Glomerular endothelial cell (primary cell): ENCODE measurements at regions not wholly inside any gene's neighbourhood (a gene's known extent, or its start where the extent isn't known, plus 50 kb on each side); places are given as distances from the start of the nearest gene placed in this dataset.
"Not testable (repeated sequence)": the region's sequence is repeated elsewhere in the genome, so short reads cannot be mapped to it uniquely, and the experiment has no call there.

ENCODE experiments used
- DNase-seq: peaks from one replicate; pipeline ENCODE4 v3.0.0-alpha.2; 2011; ENCODE audit warnings: low read depth, low spot score; ENCODE audit errors: extremely low read depth

DNA sequence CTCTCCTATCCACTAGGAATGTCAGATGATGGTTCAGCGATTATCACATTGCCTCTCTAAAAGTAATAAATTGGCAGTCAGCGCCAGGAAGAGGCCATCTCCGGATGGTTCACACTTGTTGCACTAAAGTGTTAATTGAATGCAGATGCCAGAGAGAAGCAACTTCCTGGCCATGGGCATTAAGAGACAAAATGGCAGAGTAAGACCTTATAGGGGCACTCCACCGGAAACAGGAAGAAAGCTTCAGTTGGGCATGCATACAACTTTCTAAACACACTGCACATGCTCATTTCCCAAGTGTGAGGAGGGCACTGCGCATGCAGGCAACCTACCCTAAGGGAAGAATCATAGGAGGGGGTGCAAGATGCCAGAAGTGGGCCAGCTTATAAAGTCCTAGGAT lies 71.7 kb upstream of the AUTS2 start:
- DNase-seq = no peak

GRCh38 chr7:69527706-69528105 lies 70.6 kb upstream of the AUTS2 start:
- DNase-seq = no peak

DNA sequence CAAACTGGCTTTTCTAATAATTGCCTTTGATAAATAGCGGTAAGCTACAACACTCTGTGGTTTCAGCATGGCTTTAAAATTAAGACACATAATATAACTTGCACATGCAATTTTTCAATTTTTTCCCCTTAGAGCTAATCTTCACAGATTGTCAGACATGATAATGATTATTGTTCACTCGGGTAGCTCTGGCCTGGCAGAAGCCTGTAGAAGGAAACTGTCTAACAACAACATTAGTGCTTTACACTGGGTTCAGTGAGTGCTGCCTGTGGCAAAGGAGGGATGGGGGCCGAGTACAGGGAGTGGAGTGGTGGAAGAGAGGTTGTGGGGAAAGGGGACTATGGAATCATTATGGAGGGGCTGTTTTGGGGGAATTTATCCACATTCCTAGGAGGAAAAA lies 67.2 kb upstream of the AUTS2 start:
- DNase-seq = no peak

DNA sequence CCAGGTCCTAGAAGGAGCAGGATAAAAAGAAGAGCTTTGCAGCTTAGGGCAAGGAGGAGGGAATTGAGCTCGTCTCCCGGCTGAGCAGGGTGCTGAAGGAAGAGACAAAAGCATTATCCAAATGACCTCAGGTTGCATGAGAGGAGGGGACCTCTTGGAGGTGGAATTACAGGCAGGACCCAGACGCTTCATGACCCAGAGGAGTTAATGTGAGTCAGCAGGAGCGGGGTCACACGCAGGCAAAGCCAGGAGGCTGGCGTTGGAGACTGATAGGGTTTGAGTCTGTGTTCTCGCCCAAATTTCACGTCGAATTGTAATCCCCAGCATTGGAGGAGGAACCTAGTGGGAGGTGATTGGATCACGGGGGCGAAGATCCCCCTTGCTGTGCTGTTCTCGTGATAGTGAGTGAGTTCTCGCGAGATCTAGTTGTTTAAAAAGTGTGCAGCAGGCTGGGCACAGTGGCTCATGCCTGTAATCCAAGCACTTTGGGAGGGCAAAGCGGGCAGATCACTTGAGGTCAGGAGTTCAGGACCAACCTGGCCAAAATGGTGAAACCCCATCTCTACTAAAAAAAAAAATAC lies 63.7 kb upstream of the AUTS2 start:
- no peak for DNase-seq

- no peak for DNase-seq
Measured at GRCh38 chr7:69537691-69538090, 60.6 kb upstream of the AUTS2 start.

GRCh38 chr7:69539531-69539930 lies 58.7 kb upstream of the AUTS2 start:
- DNase-seq = no peak

GRCh38 chr7:69540287-69540686 lies 58.0 kb upstream of the AUTS2 start:
- no peak for DNase-seq

- DNase-seq = not testable (repeated sequence)
Measured at GRCh38 chr7:69541779-69542432, 56.4 kb upstream of the AUTS2 start.

DNA sequence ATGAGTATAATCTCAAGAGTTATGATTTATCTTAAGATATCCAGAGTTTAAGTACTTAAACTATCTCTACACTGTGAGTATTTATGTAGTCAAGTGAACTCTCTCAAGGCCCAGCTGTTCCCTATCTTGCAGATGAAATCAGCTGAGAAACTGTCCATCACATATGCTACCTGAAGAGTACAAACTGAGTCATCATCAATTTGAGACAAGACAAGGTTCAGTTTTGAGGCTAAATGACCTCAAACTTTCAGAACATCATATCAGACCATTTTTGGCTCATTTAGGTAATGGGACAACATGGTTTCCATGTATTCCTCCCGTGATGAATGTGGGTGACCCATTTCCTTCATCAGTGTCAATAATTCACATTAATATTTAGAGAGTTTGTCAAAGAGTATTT lies 53.1 kb upstream of the AUTS2 start:
- no peak for DNase-seq
